ENCODE measurements at regions not wholly inside any gene's neighbourhood (a gene's known extent, or its start where the extent isn't known, plus 50 kb on each side); places are given as distances from the start of the nearest gene placed in this dataset.

DNA sequence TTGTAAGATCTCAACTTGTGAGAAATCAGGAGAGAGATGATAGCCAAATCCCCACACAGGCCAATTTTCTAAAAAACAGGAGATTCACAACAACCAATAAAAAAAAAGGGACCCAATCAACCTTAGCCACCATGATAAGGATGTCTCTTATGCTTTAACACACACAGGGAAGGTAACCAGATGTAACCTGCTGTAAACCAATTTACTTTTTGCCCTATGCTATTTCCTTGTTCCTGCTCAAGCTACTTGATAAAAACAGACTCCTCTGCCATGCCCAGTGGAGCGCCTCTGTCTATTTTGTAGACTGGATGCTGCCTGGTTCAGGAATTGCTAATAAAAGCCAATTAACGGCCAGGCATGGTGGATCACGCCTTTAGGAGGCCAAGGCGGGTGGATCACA, 123.5 kb upstream of the NPVF start:
- TF ChIP-seq, protein P1, sequence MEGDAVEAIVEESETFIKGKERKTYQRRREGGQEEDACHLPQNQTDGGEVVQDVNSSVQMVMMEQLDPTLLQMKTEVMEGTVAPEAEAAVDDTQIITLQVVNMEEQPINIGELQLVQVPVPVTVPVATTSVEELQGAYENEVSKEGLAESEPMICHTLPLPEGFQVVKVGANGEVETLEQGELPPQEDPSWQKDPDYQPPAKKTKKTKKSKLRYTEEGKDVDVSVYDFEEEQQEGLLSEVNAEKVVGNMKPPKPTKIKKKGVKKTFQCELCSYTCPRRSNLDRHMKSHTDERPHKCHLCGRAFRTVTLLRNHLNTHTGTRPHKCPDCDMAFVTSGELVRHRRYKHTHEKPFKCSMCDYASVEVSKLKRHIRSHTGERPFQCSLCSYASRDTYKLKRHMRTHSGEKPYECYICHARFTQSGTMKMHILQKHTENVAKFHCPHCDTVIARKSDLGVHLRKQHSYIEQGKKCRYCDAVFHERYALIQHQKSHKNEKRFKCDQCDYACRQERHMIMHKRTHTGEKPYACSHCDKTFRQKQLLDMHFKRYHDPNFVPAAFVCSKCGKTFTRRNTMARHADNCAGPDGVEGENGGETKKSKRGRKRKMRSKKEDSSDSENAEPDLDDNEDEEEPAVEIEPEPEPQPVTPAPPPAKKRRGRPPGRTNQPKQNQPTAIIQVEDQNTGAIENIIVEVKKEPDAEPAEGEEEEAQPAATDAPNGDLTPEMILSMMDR (conservative IDR thresholded peaks at IDR 0.05; ENCODE audit: low read depth, low read length) = no peak
- no peak for TF ChIP-seq EZH2 (IDR thresholded peaks at IDR 0.05; ENCODE audit: borderline replicate concordance, low read depth, low read length, poor library complexity, severe bottlenecking)
